ENCODE measurements at regions not wholly inside any gene's neighbourhood (a gene's known extent, or its start where the extent isn't known, plus 50 kb on each side); places are given as distances from the start of the nearest gene placed in this dataset.

DNA sequence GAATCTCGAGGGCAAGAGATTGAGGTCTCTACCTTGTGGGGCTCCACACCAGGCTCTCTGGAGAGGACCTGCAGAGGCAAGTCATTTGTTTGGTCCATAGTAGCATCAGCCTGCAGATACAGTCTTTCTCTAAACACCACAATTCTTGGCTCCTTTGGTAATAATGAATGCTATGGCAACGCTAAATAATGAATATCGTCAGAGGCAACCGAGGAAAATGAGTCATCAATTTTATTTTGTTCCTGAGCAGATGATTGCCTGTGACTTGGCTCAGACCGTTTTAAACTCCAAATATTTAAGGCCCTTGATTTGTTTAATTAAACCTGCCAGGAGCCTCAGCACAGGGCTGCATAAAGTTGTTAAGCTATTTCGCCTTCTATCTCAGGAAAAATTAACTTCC lies 924.1 kb upstream of the TMEM132C start:
- Histone ChIP-seq H3K14ac (ENCODE audit: insufficient read length) (no peak overlapping the region), H3K4me3 (ENCODE audit: extremely low read depth in 1 of 4, insufficient read depth in 2 of 4, low read depth in 3 of 4, low read length in 4 of 4) (no peak overlapping the region), H3K9ac (replicated peaks in 1 of 4; ENCODE audit: extremely low read depth in 1 of 4, low read depth in 3 of 4, low read length in 3 of 4) (no peak overlapping the region), H3K18ac (ENCODE audit: extremely low read depth, low read length) (no peak overlapping the region), H2BK120ac (replicated peaks; ENCODE audit: low read depth, low read length) (no peak overlapping the region), H2BK5ac (ENCODE audit: low read depth, low read length) (no peak overlapping the region), H4K5ac (ENCODE audit: insufficient read length, low read depth, low read length) (no peak overlapping the region), H4K20me1 (replicated peaks in 1 of 2; ENCODE audit: control insufficient read depth in 1 of 2, insufficient read depth in 2 of 2, low read length in 2 of 2) (no peaks in the 10 kb centered on the region), H3K56ac (replicated peaks; ENCODE audit: insufficient read length, low read depth, low read length) (no peak overlapping the region), H3K36me3 (ENCODE audit: control insufficient read depth in 2 of 4, insufficient read depth in 4 of 4, low read length in 3 of 4) (no peaks in the 10 kb centered on the region), H2AFZ (ENCODE audit: low read length) (no peak overlapping the region), H2BK12ac (ENCODE audit: low read depth, low read length) (no peak overlapping the region), H3K23ac (ENCODE audit: insufficient read length) (no peak overlapping the region), H3K4ac (replicated peaks; ENCODE audit: insufficient read length, low read depth, low read length) (no peak overlapping the region), H2AK5ac (ENCODE audit: low read depth, low read length) (no peak overlapping the region), H4K91ac (replicated peaks; ENCODE audit: insufficient read length, low read length) (no peak overlapping the region), H3K27ac (ENCODE audit: low read depth, low read length) (no peak overlapping the region), H3K27me3 (replicated peaks in 1 of 4; ENCODE audit: control insufficient read depth in 3 of 4, extremely low read depth in 1 of 4, insufficient read depth in 3 of 4, low read length in 3 of 4) (no peaks in the 10 kb centered on the region), H4K8ac (ENCODE audit: extremely low read depth, insufficient read depth, low read length) (no peak overlapping the region), H2BK15ac (ENCODE audit: low read length) (no peak overlapping the region), H2BK20ac (ENCODE audit: low read length) (no peak overlapping the region), H3K4me2 (ENCODE audit: insufficient read depth in 1 of 2, low read depth in 2 of 2, low read length in 2 of 2) (no peak overlapping the region), H3K9me3 (ENCODE audit: insufficient read depth in 2 of 2, low read depth in 1 of 2, low read length in 1 of 2) (peaks cover 4 to 6% of the 10 kb centered on the region in 2 experiments; a peak in 2 of 4 replicates), H3K23me2 (ENCODE audit: low read depth, low read length) (no peaks in the 10 kb centered on the region), H3K79me2 (ENCODE audit: control insufficient read depth in 1 of 2, insufficient read depth in 2 of 2, low read length in 2 of 2) (no peaks in the 10 kb centered on the region), H3K4me1 (replicated peaks in 1 of 4; ENCODE audit: control insufficient read depth in 3 of 4, insufficient read depth in 4 of 4, low read length in 3 of 4) (no peaks in the 10 kb centered on the region), H3K79me1 (ENCODE audit: low read depth, low read length) (no peaks in the 10 kb centered on the region)
- DNase-seq (ENCODE audit: low read depth in 1 of 2, low spot score in 2 of 2) (no peak), FAIRE-seq (no peak)
- WGBS, 2 experiments (ENCODE audit: extremely low coverage in 1 of 2, insufficient coverage in 1 of 2, insufficient read length in 1 of 2, insufficient replicate concordance in 2 of 2, low coverage in 1 of 2, low lambda C conversion rate in 2 of 2, missing lambda C conversion rate in 1 of 2) = 90% methylated on average over 6 of the region's 6 CpGs; no CpG with 5 or more reads in 1 of the 2 experiments
- CTCF ChIA-PET (ENCODE audit: partially characterized antibody) = interaction anchor here (0.7 to 2.1 kb wide), 4 partner anchors 8 to 234 kb away, joined by 3 to 7 read pairs (median 6); no protein-coding TSS in a partner anchor
- POLR2A ChIA-PET (ENCODE audit: partially characterized antibody) = no interaction called here
- no peak for TF ChIP-seq MAFK (IDR thresholded peaks at IDR 0.05; ENCODE audit: low read depth, low read length)
- TF ChIP-seq SIN3A (conservative IDR thresholded peaks at IDR 0.05 in 1 of 2, IDR thresholded peaks at IDR 0.05 in 1 of 2; ENCODE audit: low read depth in 1 of 2, low read length in 2 of 2) = no peak
- no peak for TF ChIP-seq KDM5A (IDR thresholded peaks at IDR 0.05; ENCODE audit: low read length)
- TF ChIP-seq CEBPB (IDR thresholded peaks at IDR 0.05; ENCODE audit: low read depth, low read length) = no peak
- TF ChIP-seq GTF2F1 (IDR thresholded peaks at IDR 0.05; ENCODE audit: borderline replicate concordance, low read depth, low read length) = no peak
- no peak for TF ChIP-seq POU5F1 (IDR thresholded peaks at IDR 0.05; ENCODE audit: low read depth, low read length)
- no peak for TF ChIP-seq SIRT6 (IDR thresholded peaks at IDR 0.05; ENCODE audit: low read length)
- no peak for TF ChIP-seq TEAD4 (IDR thresholded peaks at IDR 0.05; ENCODE audit: low read depth, low read length)
- TF ChIP-seq CBX5 (IDR thresholded peaks at IDR 0.05; ENCODE audit: low read depth, low read length) = no peak
- TF ChIP-seq YY1 (IDR thresholded peaks at IDR 0.05; ENCODE audit: low read depth, low read length) = no peak
- TF ChIP-seq SUZ12 (IDR thresholded peaks at IDR 0.05; ENCODE audit: low read length) = no peak
